ENCODE measurements at regions not wholly inside any gene's neighbourhood (a gene's known extent, or its start where the extent isn't known, plus 50 kb on each side); places are given as distances from the start of the nearest gene placed in this dataset.

- no peak overlapping the region for H3K27ac ChIP-seq (ENCODE audit: low read depth, low read length)
Measured at GRCh38 chr2:122237450-122237849, 482.0 kb downstream of the TSN start.

More at GRCh38 chr2:122237450-122237849, 482.0 kb downstream of the TSN start:
- H2BK20ac ChIP-seq (ENCODE audit: low read length): no peak overlapping the region
- no peaks in the 10 kb centered on the region for H3K27me3 ChIP-seq (replicated peaks in 1 of 4; ENCODE audit: control insufficient read depth in 3 of 4, extremely low read depth in 1 of 4, insufficient read depth in 3 of 4, low read length in 3 of 4)
- H3K4me3 ChIP-seq (ENCODE audit: extremely low read depth in 1 of 4, insufficient read depth in 2 of 4, low read depth in 3 of 4, low read length in 4 of 4): no peak overlapping the region
- H2BK12ac ChIP-seq (ENCODE audit: low read depth, low read length): no peak overlapping the region
- H3K79me2 ChIP-seq (ENCODE audit: control insufficient read depth in 1 of 2, insufficient read depth in 2 of 2, low read length in 2 of 2): no peaks in the 10 kb centered on the region
- H3K4me1 ChIP-seq (replicated peaks in 1 of 4; ENCODE audit: control insufficient read depth in 3 of 4, insufficient read depth in 4 of 4, low read length in 3 of 4): no peaks in the 10 kb centered on the region
- H2BK15ac ChIP-seq (ENCODE audit: low read length): no peak overlapping the region
- no peak overlapping the region for H3K14ac ChIP-seq (ENCODE audit: insufficient read length)
- H3K56ac ChIP-seq (replicated peaks; ENCODE audit: insufficient read length, low read depth, low read length): no peak overlapping the region
- H4K5ac ChIP-seq (ENCODE audit: insufficient read length, low read depth, low read length): no peak overlapping the region
- no peak overlapping the region for H2AK5ac ChIP-seq (ENCODE audit: low read depth, low read length)
- no peak overlapping the region for H3K18ac ChIP-seq (ENCODE audit: extremely low read depth, low read length)
- ChIA-PET POLR2A (ENCODE audit: partially characterized antibody) (no interaction called here), CTCF (ENCODE audit: partially characterized antibody) (no interaction called here)
- no peak overlapping the region for H2BK5ac ChIP-seq (ENCODE audit: low read depth, low read length)
- H4K8ac ChIP-seq (ENCODE audit: extremely low read depth, insufficient read depth, low read length): no peak overlapping the region
- no peaks in the 10 kb centered on the region for H3K36me3 ChIP-seq (ENCODE audit: control insufficient read depth in 2 of 4, insufficient read depth in 4 of 4, low read length in 3 of 4)
- FAIRE-seq (no peak), DNase-seq (ENCODE audit: low read depth in 1 of 2, low spot score in 2 of 2) (no peak)
- H3K79me1 ChIP-seq (ENCODE audit: low read depth, low read length): no peaks in the 10 kb centered on the region
- 83% methylated on average over 3 of the region's 3 CpGs; no CpG with 5 or more reads in 1 of the 2 experiments for WGBS, 2 experiments (ENCODE audit: extremely low coverage in 1 of 2, insufficient coverage in 1 of 2, insufficient read length in 1 of 2, insufficient replicate concordance in 2 of 2, low coverage in 1 of 2, low lambda C conversion rate in 2 of 2, missing lambda C conversion rate in 1 of 2)
- H3K23me2 ChIP-seq (ENCODE audit: low read depth, low read length): no peaks in the 10 kb centered on the region
- no peak overlapping the region for H3K4ac ChIP-seq (replicated peaks; ENCODE audit: insufficient read length, low read depth, low read length)
- no peak overlapping the region for H4K91ac ChIP-seq (replicated peaks; ENCODE audit: insufficient read length, low read length)
- no peak overlapping the region for H3K9ac ChIP-seq (replicated peaks in 1 of 4; ENCODE audit: extremely low read depth in 1 of 4, low read depth in 3 of 4, low read length in 3 of 4)
- H2BK120ac ChIP-seq (replicated peaks; ENCODE audit: low read depth, low read length): no peak overlapping the region
- no peaks in the 10 kb centered on the region; a peak in 1 of 4 replicates for H3K9me3 ChIP-seq (ENCODE audit: insufficient read depth in 2 of 2, low read depth in 1 of 2, low read length in 1 of 2)
- no peak for TF ChIP-seq EGR1 (IDR thresholded peaks at IDR 0.05; ENCODE audit: borderline replicate concordance, low read depth, low read length)
- no peak for TF ChIP-seq SIX5 (IDR thresholded peaks at IDR 0.05; ENCODE audit: low read depth, low read length)
- TF ChIP-seq CBX8 (IDR thresholded peaks at IDR 0.05; ENCODE audit: borderline replicate concordance, low read depth, low read length): no peak
- no peak for TF ChIP-seq EP300 (IDR thresholded peaks at IDR 0.05; ENCODE audit: borderline replicate concordance in 1 of 2, low read depth in 2 of 2, low read length in 2 of 2)
- no peaks in the 10 kb centered on the region for H4K20me1 ChIP-seq (replicated peaks in 1 of 2; ENCODE audit: control insufficient read depth in 1 of 2, insufficient read depth in 2 of 2, low read length in 2 of 2)
- no peak overlapping the region for H2AFZ ChIP-seq (ENCODE audit: low read length)
- H3K23ac ChIP-seq (ENCODE audit: insufficient read length): no peak overlapping the region
- no peak overlapping the region for H3K4me2 ChIP-seq (ENCODE audit: insufficient read depth in 1 of 2, low read depth in 2 of 2, low read length in 2 of 2)
